Vagina (tissue), 2 donors: ENCODE measurements at regions not wholly inside any gene's neighbourhood (a gene's known extent, or its start where the extent isn't known, plus 50 kb on each side); places are given as distances from the start of the nearest gene placed in this dataset.

Experiments
- POLR2A ChIP-seq, 2 donors: fragments of 450-650 bp; IDR thresholded peaks; one replicate each; pipeline ENCODE4 v1.6.1; 2017; ENCODE audit warnings: antibody characterized with exemption in 2 of 2, mild to moderate bottlenecking in 2 of 2, moderate library complexity in 2 of 2
- POLR2AphosphoS5 ChIP-seq, 2 donors: sonication (generic); formaldehyde crosslinking; IDR thresholded peaks; one replicate each; pipeline ENCODE4 v1.9.0; 2017; ENCODE audit warnings: antibody characterized with exemption in 2 of 2, mild to moderate bottlenecking in 2 of 2, low read depth in 1 of 2; ENCODE audit not compliant: insufficient read depth in 1 of 2
- TF ChIP-seq, protein P1 (sequence below), 3 experiments: fragments of 450-650 bp in 2 of 3; fragments of 200-600 bp in 1 of 3; sonication (generic) in 1 of 3; IDR thresholded peaks; one replicate each; pipeline ENCODE4 v1.5.1; 2017 to 2019; ENCODE audit warnings: antibody characterized with exemption in 3 of 3, mild to moderate bottlenecking in 2 of 3, moderate library complexity in 2 of 3

DNA sequence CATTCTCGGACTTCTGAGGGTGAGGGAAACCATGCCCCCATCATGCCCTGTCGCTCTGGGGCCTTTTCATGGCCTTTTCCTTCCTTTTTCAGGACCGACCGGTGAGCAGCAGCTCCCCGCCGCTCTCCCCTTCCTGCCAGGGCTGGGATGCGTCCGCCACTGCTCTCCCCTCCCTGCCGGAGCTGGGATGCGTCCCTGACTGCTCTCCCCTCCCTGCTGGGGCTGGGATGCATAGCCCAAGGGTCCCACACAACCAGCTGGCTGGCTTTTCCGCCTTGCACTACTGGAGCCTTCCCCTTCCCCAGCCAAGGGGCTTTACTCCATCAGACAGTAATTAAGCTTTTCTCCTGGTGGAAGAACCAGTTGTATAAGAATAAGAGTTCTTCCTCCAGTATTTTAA lies 129.7 kb upstream of the COBL start:
- TF ChIP-seq, protein P1, sequence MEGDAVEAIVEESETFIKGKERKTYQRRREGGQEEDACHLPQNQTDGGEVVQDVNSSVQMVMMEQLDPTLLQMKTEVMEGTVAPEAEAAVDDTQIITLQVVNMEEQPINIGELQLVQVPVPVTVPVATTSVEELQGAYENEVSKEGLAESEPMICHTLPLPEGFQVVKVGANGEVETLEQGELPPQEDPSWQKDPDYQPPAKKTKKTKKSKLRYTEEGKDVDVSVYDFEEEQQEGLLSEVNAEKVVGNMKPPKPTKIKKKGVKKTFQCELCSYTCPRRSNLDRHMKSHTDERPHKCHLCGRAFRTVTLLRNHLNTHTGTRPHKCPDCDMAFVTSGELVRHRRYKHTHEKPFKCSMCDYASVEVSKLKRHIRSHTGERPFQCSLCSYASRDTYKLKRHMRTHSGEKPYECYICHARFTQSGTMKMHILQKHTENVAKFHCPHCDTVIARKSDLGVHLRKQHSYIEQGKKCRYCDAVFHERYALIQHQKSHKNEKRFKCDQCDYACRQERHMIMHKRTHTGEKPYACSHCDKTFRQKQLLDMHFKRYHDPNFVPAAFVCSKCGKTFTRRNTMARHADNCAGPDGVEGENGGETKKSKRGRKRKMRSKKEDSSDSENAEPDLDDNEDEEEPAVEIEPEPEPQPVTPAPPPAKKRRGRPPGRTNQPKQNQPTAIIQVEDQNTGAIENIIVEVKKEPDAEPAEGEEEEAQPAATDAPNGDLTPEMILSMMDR (IDR thresholded peaks at IDR 0.05): no peak
- no peak for TF ChIP-seq POLR2A (IDR thresholded peaks at IDR 0.05)
- no peak for TF ChIP-seq POLR2AphosphoS5 (IDR thresholded peaks at IDR 0.05; ENCODE audit: insufficient read depth in 1 of 2, low read depth in 1 of 2)
